GM12878 (cell line): ENCODE measurements at regions not wholly inside any gene's neighbourhood (a gene's known extent, or its start where the extent isn't known, plus 50 kb on each side); places are given as distances from the start of the nearest gene placed in this dataset.

Experiments
- CTCF ChIP-seq, 3 experiments: IDR thresholded peaks in 2 of 3; conservative IDR thresholded peaks in 1 of 3; 2 replicates each; pipeline ENCODE4 v1.5.1; 2011; ENCODE audit warnings: low read depth in 3 of 3, low read length in 3 of 3, mild to moderate bottlenecking in 3 of 3, control low read depth in 2 of 3, moderate library complexity in 2 of 3, inconsistent platforms in 1 of 3, mixed read lengths in 1 of 3; ENCODE audit not compliant: control insufficient read depth in 2 of 3, insufficient read depth in 1 of 3; ENCODE audit errors: extremely low read depth in 1 of 3
- EZH2 ChIP-seq: IDR thresholded peaks from 2 replicates; pipeline ENCODE4 v1.6.1; 2012; ENCODE audit warnings: low read depth, mild to moderate bottlenecking, control low read depth, inconsistent platforms, low read length, borderline replicate concordance; ENCODE audit not compliant: control insufficient read depth
- GABPA ChIP-seq: IDR thresholded peaks from 2 replicates; pipeline ENCODE4 v1.6.1; 2014; ENCODE audit warnings: antibody characterized with exemption, low read depth, mild to moderate bottlenecking, inconsistent platforms
- NKRF ChIP-seq: fragments of 450-650 bp; conservative IDR thresholded peaks from 2 replicates; pipeline ENCODE4 v1.6.1; 2017; ENCODE audit warnings: mild to moderate bottlenecking, moderate library complexity
- PAX8 ChIP-seq: fragments of 450-650 bp; IDR thresholded peaks from 2 replicates; pipeline ENCODE4 v1.6.1; 2017; ENCODE audit warnings: mild to moderate bottlenecking, moderate library complexity
- POLR2A ChIP-seq: IDR thresholded peaks from 2 replicates; pipeline ENCODE4 v1.6.1; 2011; ENCODE audit warnings: low read depth, mild to moderate bottlenecking, low read length
- POLR2AphosphoS2 ChIP-seq: IDR thresholded peaks from 2 replicates; pipeline ENCODE4 v1.6.1; 2011; ENCODE audit warnings: low read depth, mild to moderate bottlenecking, low read length, improper control_type of control experiment, moderate library complexity
- PRDM15 ChIP-seq: fragments of 450-650 bp; formaldehyde crosslinking; IDR thresholded peaks from 2 replicates; pipeline ENCODE4 v1.4.0; 2020; ENCODE audit warnings: mild to moderate bottlenecking, moderate library complexity
- ZBTB33 ChIP-seq: fragments of 450-650 bp; IDR thresholded peaks from 2 replicates; pipeline ENCODE4 v1.6.1; 2017; ENCODE audit warnings: mild to moderate bottlenecking
- ZNF687 ChIP-seq: fragments of 450-650 bp; IDR thresholded peaks from 2 replicates; pipeline ENCODE4 v1.6.1; 2017; ENCODE audit warnings: mild to moderate bottlenecking, moderate library complexity
- TF ChIP-seq, protein P1 (sequence below): fragments of 450-650 bp; IDR thresholded peaks from 2 replicates; pipeline ENCODE4 v1.6.1; 2017; ENCODE audit warnings: mild to moderate bottlenecking, low read depth, inconsistent platforms; ENCODE audit not compliant: poor library complexity, severe bottlenecking
- TF ChIP-seq, protein P2 (sequence below): fragments of 450-650 bp; formaldehyde crosslinking; IDR thresholded peaks from 2 replicates; pipeline ENCODE4 v1.5.0; 2022; ENCODE audit warnings: mild to moderate bottlenecking, missing genetic modification characterization

GRCh38 chr12:17266856-17267255, 660.9 kb upstream of the LMO3 start:
- no peak for TF ChIP-seq PRDM15 (CRISPR knock-in tag)
- TF ChIP-seq ZBTB33 = no peak
- TF ChIP-seq EZH2 = no peak
- no peak for TF ChIP-seq CTCF (IDR thresholded peaks at IDR 0.05 in 2 of 3, conservative IDR thresholded peaks at IDR 0.05 in 1 of 3; ENCODE audit: control insufficient read depth in 2 of 3, extremely low read depth in 1 of 3, insufficient read depth in 1 of 3, low read depth in 3 of 3, low read length in 3 of 3)
- no peak for TF ChIP-seq GABPA
- TF ChIP-seq, protein P1, sequence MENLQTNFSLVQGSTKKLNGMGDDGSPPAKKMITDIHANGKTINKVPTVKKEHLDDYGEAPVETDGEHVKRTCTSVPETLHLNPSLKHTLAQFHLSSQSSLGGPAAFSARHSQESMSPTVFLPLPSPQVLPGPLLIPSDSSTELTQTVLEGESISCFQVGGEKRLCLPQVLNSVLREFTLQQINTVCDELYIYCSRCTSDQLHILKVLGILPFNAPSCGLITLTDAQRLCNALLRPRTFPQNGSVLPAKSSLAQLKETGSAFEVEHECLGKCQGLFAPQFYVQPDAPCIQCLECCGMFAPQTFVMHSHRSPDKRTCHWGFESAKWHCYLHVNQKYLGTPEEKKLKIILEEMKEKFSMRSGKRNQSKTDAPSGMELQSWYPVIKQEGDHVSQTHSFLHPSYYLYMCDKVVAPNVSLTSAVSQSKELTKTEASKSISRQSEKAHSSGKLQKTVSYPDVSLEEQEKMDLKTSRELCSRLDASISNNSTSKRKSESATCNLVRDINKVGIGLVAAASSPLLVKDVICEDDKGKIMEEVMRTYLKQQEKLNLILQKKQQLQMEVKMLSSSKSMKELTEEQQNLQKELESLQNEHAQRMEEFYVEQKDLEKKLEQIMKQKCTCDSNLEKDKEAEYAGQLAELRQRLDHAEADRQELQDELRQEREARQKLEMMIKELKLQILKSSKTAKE = no peak
- TF ChIP-seq POLR2A = no peak
- TF ChIP-seq POLR2AphosphoS2 = no peak
- TF ChIP-seq ZNF687 = no peak
- TF ChIP-seq PAX8 = no peak
- TF ChIP-seq NKRF = no peak
- TF ChIP-seq, protein P2, sequence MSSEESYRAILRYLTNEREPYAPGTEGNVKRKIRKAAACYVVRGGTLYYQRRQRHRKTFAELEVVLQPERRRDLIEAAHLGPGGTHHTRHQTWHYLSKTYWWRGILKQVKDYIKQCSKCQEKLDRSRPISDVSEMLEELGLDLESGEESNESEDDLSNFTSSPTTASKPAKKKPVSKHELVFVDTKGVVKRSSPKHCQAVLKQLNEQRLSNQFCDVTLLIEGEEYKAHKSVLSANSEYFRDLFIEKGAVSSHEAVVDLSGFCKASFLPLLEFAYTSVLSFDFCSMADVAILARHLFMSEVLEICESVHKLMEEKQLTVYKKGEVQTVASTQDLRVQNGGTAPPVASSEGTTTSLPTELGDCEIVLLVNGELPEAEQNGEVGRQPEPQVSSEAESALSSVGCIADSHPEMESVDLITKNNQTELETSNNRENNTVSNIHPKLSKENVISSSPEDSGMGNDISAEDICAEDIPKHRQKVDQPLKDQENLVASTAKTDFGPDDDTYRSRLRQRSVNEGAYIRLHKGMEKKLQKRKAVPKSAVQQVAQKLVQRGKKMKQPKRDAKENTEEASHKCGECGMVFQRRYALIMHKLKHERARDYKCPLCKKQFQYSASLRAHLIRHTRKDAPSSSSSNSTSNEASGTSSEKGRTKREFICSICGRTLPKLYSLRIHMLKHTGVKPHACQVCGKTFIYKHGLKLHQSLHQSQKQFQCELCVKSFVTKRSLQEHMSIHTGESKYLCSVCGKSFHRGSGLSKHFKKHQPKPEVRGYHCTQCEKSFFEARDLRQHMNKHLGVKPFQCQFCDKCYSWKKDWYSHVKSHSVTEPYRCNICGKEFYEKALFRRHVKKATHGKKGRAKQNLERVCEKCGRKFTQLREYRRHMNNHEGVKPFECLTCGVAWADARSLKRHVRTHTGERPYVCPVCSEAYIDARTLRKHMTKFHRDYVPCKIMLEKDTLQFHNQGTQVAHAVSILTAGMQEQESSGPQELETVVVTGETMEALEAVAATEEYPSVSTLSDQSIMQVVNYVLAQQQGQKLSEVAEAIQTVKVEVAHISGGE = no peak
